Adrenal gland (tissue), 5 donors: ENCODE measurements at regions not wholly inside any gene's neighbourhood (a gene's known extent, or its start where the extent isn't known, plus 50 kb on each side); places are given as distances from the start of the nearest gene placed in this dataset.

Experiments used
- CTCF ChIP-seq, 6 experiments: fragments of 450-650 bp in 4 of 6; fragments of 200-600 bp in 2 of 6; sonication (generic) in 1 of 6; IDR thresholded peaks; 1 replicate in 5 of 6; 2 replicates in 1 of 6; pipeline versions ENCODE4 v1.5.1 to v1.8.0; 2016 to 2021; ENCODE audit warnings: antibody characterized with exemption in 6 of 6, mild to moderate bottlenecking in 2 of 6, moderate library complexity in 1 of 6
- POLR2A ChIP-seq, 2 donors: fragments of 450-650 bp; IDR thresholded peaks; one replicate each; pipeline ENCODE4 v1.6.1; 2017; ENCODE audit warnings: antibody characterized with exemption in 2 of 2, mild to moderate bottlenecking in 2 of 2, moderate library complexity in 1 of 2
- donor health status: DM: no; HTN: no; CAD: no.

- TF ChIP-seq CTCF (IDR thresholded peaks at IDR 0.05): no peak
- no peak for TF ChIP-seq POLR2A (IDR thresholded peaks at IDR 0.05)
Measured at GRCh38 chr1:242634732-242635131, 110.2 kb upstream of the PLD5 start.
